ENCODE measurements at regions not wholly inside any gene's neighbourhood (a gene's known extent, or its start where the extent isn't known, plus 50 kb on each side); places are given as distances from the start of the nearest gene placed in this dataset.
"Not testable (repeated sequence)": the region's sequence is repeated elsewhere in the genome, so short reads cannot be mapped to it uniquely, and the experiment has no call there.

- TF ChIP-seq CTCF (IDR thresholded peaks at IDR 0.05 in 4 of 5, conservative IDR thresholded peaks at IDR 0.05 in 1 of 5); POLR2A (IDR thresholded peaks at IDR 0.05): not testable (repeated sequence)
Measured at GRCh38 chr20:30631261-30631789, 626.1 kb upstream of the DEFB115 start.

Data from gastrocnemius medialis (tissue), 4 donors.